ENCODE measurements at regions not wholly inside any gene's neighbourhood (a gene's known extent, or its start where the extent isn't known, plus 50 kb on each side); places are given as distances from the start of the nearest gene placed in this dataset.

DNA sequence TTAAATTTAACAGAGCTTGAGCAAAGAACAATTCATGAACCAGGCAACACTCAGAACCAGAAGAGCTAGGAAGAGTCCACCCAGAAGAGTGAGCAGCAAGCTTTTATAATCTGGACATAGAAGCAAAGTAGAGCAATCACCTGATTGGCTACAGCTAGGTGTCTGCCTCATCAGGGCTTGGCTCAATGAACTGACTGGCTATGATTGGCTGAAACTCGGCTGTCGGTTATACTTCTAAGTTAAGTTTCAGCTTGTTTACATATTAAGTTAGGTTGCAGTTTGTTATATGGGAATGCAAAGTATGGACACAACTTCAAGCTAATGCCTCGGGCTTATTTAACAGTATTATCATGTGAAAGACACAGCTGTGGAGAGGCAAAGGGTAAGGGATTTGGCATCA, 63.2 kb upstream of the NABP1 start:
- DNase-seq: no peak

DNA sequence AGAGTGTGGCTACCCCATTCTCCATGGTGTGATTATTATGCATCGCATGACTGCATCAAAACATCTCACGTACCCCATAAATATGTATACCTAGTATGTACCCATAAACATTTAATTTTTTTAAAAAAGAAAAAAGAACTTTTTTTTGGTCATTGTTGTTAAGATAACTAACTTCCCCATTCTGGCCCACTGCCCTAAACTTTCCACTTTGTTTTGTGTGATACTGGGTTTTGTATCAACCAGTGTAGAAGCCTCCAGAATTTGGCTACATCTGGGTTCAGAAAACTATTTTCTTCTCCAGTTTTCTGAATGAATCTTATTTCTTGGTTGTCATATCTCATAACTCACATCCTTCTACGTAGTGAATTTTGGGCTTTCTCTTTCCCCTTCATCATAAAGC, 62.3 kb upstream of the NABP1 start:
- DNase-seq: no peak

DNA sequence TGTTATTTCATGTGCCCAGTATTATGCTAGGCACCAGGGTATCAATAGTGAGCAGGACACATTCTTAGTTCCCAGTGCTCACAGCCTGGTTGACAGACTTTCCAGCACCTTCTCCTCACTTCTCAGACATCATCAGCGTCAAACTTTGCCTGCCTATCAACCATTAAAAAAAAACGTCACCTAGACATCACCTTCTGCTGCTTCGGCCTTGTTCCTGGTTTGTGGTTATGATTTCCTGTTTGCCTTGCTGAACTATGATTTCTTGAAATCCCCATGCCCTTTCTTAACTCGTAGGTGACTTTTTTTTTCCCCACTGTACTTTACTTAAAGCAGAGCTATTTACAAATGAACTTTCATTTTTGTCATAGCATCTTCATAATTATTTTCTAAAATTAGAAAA, 60.4 kb upstream of the NABP1 start:
- no peak for DNase-seq

DNA sequence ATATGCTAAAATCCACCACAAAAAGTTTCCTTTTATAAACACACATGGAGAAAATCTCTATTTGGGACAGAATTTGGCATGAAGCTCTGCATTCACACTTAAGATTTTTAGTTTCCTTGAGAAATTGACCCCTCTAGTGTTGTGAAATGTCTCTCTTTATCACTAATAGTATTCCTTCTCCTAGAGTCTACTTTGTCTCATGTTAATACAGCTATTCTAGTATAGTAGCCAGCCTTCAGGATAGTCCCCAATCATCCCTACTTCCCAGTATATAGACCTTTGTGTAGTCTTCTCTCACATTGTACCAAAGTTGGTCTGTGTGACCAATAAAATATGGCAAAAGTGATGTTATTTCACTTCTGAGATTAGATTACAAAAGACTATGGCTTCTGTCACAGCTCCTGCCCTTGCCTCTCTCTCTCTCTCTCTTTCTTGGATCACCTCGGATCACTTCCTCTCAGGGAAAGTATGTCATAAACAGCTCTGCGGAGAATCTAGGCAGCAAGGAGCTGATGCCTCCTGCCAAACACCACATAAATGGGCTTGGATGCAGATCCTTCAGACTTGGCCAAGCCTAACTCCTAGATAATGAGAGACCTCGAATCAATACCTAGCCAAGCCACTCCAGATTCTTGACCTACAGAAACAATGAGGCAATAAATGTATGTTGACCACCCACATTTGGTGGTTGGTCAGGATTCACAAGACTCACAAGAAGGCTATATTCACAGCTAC, 59.7 kb upstream of the NABP1 start:
- DNase-seq: no peak

DNA sequence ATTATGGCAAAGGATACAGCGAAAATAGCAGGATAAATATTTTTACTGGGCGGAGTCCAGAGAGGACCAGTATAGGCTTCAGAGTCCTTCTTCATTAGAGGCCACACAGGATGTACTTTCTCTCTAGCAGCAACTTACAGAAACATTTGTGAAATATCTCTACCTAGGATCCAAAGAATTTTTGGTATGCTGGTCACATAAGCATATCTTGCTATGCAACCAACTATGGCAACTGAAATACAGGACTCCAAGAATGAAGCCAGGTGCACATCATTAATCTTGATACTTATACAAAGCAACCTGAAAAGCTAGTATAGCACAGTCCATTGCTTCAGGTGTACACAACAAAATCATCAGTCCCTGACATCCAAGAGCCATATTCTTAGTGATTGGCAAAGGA, 59.1 kb upstream of the NABP1 start:
- DNase-seq: no peak

DNA sequence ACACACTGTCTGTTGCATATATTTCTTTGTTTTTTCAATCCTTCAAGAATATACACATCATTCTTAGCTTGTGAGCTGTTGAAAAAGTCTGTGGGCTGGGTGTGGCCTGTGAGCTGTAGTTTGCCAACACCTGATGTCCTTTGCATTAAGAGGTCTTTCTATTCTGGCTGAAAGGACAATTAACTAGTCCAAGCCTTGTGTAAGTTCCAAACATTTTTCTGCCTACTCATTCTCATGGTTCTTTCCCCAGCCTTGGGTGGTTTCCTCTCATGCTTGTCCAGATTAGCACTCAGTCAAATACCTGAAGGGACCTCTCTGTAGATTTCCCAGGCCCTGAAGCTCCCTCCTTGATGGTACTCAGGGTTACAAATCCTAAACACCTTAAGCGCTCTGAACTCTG, 57.8 kb upstream of the NABP1 start:
- DNase-seq: no peak

DNA sequence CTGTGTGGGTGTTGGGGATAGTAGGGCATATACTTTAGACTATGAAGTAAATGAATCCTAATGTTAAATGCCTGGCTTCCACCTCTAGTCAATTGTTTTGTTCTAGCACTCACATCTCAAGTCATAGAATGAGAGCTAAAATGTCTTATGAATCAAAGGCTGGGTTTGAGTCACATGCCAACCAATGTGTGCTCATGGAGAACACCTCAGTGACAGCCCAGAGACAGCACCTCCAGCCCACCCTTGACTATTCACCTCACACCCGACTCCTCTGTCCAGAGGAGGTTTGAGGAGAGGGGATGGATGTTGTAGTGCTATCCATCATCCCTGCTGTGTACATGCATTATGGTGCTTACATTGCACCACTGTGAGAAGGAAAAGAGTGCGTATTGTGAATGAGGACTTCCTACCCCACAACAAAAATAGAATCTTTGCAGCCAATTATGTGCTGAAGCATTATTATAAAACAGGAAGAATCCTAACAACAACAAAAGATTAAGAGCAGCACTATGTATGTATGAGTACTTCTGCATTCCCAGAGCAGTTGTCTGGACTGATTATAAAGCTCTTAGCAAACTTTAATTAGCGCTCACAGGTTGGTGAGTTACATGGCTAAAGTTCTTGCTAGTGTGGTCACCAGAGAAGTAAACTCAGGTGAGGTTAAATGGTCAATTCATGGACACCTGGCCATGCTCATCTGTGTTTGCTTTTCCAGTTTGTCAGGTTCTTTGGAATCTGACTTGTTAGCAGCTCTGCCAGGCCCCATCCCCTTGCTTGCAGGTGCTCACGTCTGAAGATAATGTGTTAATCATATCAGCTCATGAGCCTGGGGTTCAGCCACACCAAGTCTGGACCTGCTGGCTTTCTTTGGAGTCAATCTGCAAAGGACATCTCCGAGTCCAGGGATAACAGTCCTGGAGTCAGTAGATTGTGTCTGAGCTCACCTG, 55.3 kb upstream of the NABP1 start:
- DNase-seq: no peak

DNA sequence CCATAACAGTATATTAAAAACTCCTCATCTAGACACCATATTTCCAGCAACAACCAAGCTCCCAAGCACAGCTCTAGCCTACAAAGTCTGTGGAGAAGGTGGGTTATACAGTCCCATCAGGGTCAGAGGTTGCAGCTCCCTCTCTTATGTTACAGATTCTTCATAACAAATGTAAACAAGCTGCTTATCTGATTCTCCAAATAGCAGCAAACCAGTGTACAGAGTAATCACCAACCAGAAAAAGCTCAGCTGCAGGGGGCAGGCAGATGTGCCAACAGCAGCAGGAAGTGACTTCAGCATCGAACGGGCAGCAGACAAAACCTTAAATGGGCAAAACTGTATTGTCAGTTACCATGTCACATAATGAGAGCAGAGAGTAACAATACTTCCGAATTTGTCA, 52.9 kb upstream of the NABP1 start:
- no peak for DNase-seq

DNA sequence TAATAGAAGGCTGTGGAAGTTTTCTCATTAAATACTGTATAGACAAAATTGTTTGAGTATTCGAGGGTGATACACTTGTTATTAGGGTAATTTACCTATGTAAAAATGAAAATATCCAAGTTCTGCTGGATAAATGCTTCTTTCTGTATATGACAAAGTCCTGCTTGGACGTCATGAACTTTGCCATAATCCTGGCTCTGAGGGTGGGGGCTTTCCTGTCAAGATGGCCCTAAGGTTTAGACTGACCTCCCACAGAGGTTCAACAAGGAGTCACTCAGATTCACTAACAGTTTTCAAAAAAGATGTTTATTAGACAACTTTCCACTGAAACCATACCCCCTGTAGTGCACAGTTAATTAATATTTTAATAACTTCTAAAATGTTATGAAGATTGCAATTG, 52.5 kb upstream of the NABP1 start:
- no peak for DNase-seq

DNA sequence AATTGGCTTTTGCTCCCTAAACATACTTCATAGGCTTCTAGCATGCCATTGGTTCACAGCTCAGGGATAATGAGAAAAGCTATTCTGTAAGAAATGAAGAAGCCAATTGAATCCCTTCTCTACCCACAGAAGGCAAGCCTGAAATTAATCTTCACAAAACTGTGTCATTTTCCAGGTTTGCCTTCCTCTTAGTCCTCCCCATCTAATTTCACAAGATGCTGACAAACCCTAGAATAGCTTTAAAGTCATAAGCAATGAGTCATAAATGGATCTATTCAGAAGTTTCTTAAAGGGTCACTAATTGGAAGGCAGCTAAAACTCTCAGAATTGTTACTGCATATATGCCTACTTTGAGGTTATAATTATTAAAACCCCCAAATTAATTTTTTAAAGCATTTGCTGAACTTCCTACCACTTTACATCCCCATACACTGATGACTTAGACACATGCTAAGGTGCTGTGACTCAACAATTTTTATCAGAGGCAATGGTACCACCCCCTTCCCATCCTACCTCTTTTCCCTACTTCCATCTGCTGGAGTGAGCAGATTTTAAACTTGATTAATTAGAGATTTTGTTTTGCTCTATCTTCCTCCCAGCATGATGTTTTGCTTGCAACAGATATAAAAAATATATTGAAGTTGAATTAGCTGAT, 51.3 kb upstream of the NABP1 start:
- no peak for DNase-seq

DNA sequence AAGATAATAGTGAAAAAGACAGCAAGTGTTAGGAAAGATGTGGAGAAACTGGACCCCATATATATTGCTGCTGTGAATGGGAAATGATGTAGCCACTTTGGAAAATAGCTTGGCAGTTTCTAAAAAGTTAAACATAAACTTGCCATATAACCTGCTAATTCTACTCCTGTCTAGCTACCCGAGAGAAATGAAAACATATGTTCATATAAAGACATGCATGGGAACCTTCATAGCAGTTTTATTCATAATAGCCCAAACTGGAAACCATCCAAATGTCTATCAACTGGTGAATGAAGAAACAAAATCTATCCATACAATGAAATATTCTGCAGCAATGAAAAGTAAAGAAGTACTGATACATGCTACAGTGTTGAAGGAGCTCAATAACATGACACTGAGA, 50.4 kb upstream of the NABP1 start:
- DNase-seq: no peak
